ENCODE measurements at regions not wholly inside any gene's neighbourhood (a gene's known extent, or its start where the extent isn't known, plus 50 kb on each side); places are given as distances from the start of the nearest gene placed in this dataset.

GRCh38 chr3:99188936-99189335 is 287.4 kb upstream of the DCBLD2 start:
- Histone ChIP-seq H3K36me3 (ENCODE audit: control insufficient read depth, insufficient read depth, low read length) (no peaks in the 10 kb centered on the region), H3K27me3 (ENCODE audit: control insufficient read depth, insufficient read depth, low read length) (no peaks in the 10 kb centered on the region), H3K4me1 (ENCODE audit: control insufficient read depth, insufficient read depth, low read length) (no peaks in the 10 kb centered on the region), H3K4me3 (ENCODE audit: low read length) (no peak overlapping the region), H3K9me3 (ENCODE audit: control insufficient read depth, insufficient read depth, low read length) (peaks cover 4% of the 10 kb centered on the region), H3K27ac (ENCODE audit: low read length) (no peak overlapping the region)
- no peak for TF ChIP-seq CTCF (IDR thresholded peaks at IDR 0.05)
- Mint-ChIP-seq H3K27me3 (ENCODE audit: low read depth in 2 of 2) (no peaks in the 10 kb centered on the region), H3K27ac (no peak overlapping the region), H3K9me3 (peaks cover 11 to 18% of the 10 kb centered on the region in 2 donors), H3K4me3 (no peak overlapping the region), H3K4me1 (no peaks in the 10 kb centered on the region), H3K36me3 (no peaks in the 10 kb centered on the region)
- DNase-seq (no peak), ATAC-seq (no peak)
- intact Hi-C loops (cut with micrococcal nuclease): no loop called here

GRCh38 chr3:99186016-99186415 is 284.5 kb upstream of the DCBLD2 start:
- Mint-ChIP-seq H3K4me3 (no peak overlapping the region), H3K27ac (no peak overlapping the region), H3K4me1 (no peaks in the 10 kb centered on the region), H3K9me3 (peaks cover 7 to 11% of the 10 kb centered on the region in 2 donors), H3K27me3 (ENCODE audit: low read depth in 2 of 2) (no peaks in the 10 kb centered on the region), H3K36me3 (no peaks in the 10 kb centered on the region)
- WGBS (ENCODE audit: insufficient coverage): 100% methylated on average over 2 of the region's 2 CpGs
- H3K9me3 ChIP-seq (ENCODE audit: control insufficient read depth, insufficient read depth, low read length): peaks cover 4% of the 10 kb centered on the region
- no peak overlapping the region for H3K27ac ChIP-seq (ENCODE audit: low read length)
- no peak for TF ChIP-seq CTCF (IDR thresholded peaks at IDR 0.05)
- H3K4me1 ChIP-seq (ENCODE audit: control insufficient read depth, insufficient read depth, low read length): no peaks in the 10 kb centered on the region
- DNase-seq (no peak), ATAC-seq (no peak)
- no peaks in the 10 kb centered on the region for H3K27me3 ChIP-seq (ENCODE audit: control insufficient read depth, insufficient read depth, low read length)
- intact Hi-C loops (cut with micrococcal nuclease): no loop called here
- no peaks in the 10 kb centered on the region for H3K36me3 ChIP-seq (ENCODE audit: control insufficient read depth, insufficient read depth, low read length)
- H3K4me3 ChIP-seq (ENCODE audit: low read length): no peak overlapping the region

GRCh38 chr3:99176169-99176964 is 274.9 kb upstream of the DCBLD2 start:
- no peak overlapping the region for H3K27ac Mint-ChIP-seq

More at GRCh38 chr3:99176169-99176964, 274.9 kb upstream of the DCBLD2 start:
- Histone ChIP-seq H3K9me3 (ENCODE audit: control insufficient read depth, insufficient read depth, low read length) (no peaks in the 10 kb centered on the region), H3K27ac (ENCODE audit: low read length) (no peak overlapping the region), H3K4me3 (ENCODE audit: low read length) (no peak overlapping the region), H3K36me3 (ENCODE audit: control insufficient read depth, insufficient read depth, low read length) (no peaks in the 10 kb centered on the region), H3K27me3 (ENCODE audit: control insufficient read depth, insufficient read depth, low read length) (no peaks in the 10 kb centered on the region), H3K4me1 (ENCODE audit: control insufficient read depth, insufficient read depth, low read length) (no peaks in the 10 kb centered on the region)
- ATAC-seq (no peak), DNase-seq (no peak)
- H3K9me3 Mint-ChIP-seq: peaks cover 2 to 5% of the 10 kb centered on the region in 2 donors
- no peaks in the 10 kb centered on the region for H3K27me3 Mint-ChIP-seq (ENCODE audit: low read depth in 2 of 2)
- intact Hi-C loops (cut with micrococcal nuclease): no loop called here
- TF ChIP-seq CTCF (IDR thresholded peaks at IDR 0.05): no peak
- H3K4me1 Mint-ChIP-seq: no peaks in the 10 kb centered on the region
- no peak overlapping the region for H3K4me3 Mint-ChIP-seq
- 91% methylated on average over 2 of the region's 4 CpGs for WGBS (ENCODE audit: insufficient coverage)
- H3K36me3 Mint-ChIP-seq: no peaks in the 10 kb centered on the region

All from natural killer cell (primary cell).